Upper lobe of left lung (tissue), 4 donors: ENCODE measurements at regions not wholly inside any gene's neighbourhood (a gene's known extent, or its start where the extent isn't known, plus 50 kb on each side); places are given as distances from the start of the nearest gene placed in this dataset.

Experiments
- POLR2AphosphoS5 ChIP-seq, 2 donors: sonication (generic); formaldehyde crosslinking; IDR thresholded peaks; one replicate each; pipeline ENCODE4 v1.5.1; 2017; ENCODE audit warnings: antibody characterized with exemption in 2 of 2
- TF ChIP-seq, protein P1 (sequence below), 6 experiments: fragments of 450-650 bp in 4 of 6; fragments of 200-600 bp in 2 of 6; sonication (generic) in 2 of 6; IDR thresholded peaks; one replicate each; pipeline ENCODE4 v1.5.1; 2016 to 2019; ENCODE audit warnings: antibody characterized with exemption in 6 of 6

DNA sequence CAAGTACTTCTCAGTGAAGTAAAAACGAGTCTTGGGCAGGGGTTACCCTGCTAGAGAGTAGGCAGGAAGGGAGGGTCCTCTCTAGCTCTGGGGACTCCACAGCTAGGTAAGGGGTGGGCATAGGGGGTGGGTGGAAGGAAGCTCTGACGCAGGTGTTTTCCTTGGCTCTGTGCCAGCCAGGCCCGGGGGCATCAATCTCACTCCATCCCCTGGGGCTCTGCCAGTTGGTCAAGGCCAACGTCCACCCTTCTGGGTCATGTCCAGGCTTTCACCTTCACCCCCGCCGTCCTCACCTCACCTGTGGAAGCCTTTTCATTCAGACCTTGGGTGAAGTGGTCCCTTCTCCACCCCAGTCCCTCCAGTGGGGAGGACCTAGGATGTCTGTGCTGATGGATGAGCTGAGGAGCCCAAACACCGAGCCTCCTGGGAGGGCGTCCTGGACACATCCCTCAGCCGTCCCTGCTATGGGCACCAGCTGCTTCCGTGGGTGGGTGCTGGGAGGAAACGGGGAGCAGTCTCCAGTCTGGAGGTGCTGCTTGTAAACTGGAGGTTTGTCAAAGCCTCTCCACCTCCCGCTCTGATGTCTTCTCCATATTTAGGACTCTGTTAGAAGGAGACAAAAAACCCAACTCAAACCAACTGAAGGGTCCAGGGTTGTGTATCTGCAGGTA lies 71.5 kb upstream of the SFSWAP start:
- TF ChIP-seq, protein P1, sequence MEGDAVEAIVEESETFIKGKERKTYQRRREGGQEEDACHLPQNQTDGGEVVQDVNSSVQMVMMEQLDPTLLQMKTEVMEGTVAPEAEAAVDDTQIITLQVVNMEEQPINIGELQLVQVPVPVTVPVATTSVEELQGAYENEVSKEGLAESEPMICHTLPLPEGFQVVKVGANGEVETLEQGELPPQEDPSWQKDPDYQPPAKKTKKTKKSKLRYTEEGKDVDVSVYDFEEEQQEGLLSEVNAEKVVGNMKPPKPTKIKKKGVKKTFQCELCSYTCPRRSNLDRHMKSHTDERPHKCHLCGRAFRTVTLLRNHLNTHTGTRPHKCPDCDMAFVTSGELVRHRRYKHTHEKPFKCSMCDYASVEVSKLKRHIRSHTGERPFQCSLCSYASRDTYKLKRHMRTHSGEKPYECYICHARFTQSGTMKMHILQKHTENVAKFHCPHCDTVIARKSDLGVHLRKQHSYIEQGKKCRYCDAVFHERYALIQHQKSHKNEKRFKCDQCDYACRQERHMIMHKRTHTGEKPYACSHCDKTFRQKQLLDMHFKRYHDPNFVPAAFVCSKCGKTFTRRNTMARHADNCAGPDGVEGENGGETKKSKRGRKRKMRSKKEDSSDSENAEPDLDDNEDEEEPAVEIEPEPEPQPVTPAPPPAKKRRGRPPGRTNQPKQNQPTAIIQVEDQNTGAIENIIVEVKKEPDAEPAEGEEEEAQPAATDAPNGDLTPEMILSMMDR (IDR thresholded peaks at IDR 0.05), result no peak
- no peak for TF ChIP-seq POLR2AphosphoS5 (IDR thresholded peaks at IDR 0.05)
